ENCODE measurements at regions not wholly inside any gene's neighbourhood (a gene's known extent, or its start where the extent isn't known, plus 50 kb on each side); places are given as distances from the start of the nearest gene placed in this dataset.

GRCh38 chr5:27788184-27788583, 749.8 kb upstream of the CDH9 start (continued):
- no peak for TF ChIP-seq USF2 (IDR thresholded peaks at IDR 0.05; ENCODE audit: borderline replicate concordance, low read depth, low read length)
- TF ChIP-seq POLR2AphosphoS5 (IDR thresholded peaks at IDR 0.05; ENCODE audit: low read depth, low read length) = no peak

DNA sequence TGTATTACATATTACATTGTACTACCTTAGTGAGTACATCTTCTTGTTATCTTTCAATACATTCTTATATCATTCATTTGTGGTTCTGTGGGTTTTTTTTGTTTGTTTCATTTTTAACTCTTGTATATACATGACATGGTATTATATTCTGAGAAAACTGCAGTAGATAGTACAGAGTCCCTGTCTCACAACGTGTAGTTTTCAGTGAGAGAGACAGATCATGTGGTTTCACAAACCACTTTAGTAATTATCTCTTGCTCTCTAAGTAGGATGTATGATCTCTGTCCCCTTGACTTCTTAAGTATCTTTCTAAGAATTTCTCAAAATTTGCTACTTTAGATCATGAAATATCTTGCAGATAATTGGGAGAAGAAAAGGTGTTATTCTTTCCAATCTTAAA, 745.9 kb upstream of the CDH9 start:
- H3K9me2 ChIP-seq = no peaks in the 10 kb centered on the region
- H3K27ac ChIP-seq (ENCODE audit: low read depth in 2 of 2, low read length in 1 of 2) = no peak overlapping the region
- H2AFZ ChIP-seq (ENCODE audit: low read depth) = no peak overlapping the region
- H3K79me2 ChIP-seq (ENCODE audit: insufficient read depth) = no peaks in the 10 kb centered on the region
- ChIA-PET CTCF (no interaction called here), POLR2A (no interaction called here)
- no peak overlapping the region for H3K4me2 ChIP-seq
- H4K20me1 ChIP-seq (ENCODE audit: insufficient read depth) = no peaks in the 10 kb centered on the region
- no peaks in the 10 kb centered on the region for H3K27me3 ChIP-seq (ENCODE audit: insufficient read depth)
- H3K4me3 ChIP-seq (ENCODE audit: low read depth in 2 of 2, low read length in 1 of 2) = no peak overlapping the region
- no peaks in the 10 kb centered on the region for H3K36me3 ChIP-seq (replicated peaks in 1 of 2; ENCODE audit: control insufficient read depth in 1 of 2, insufficient read depth in 2 of 2, low read length in 1 of 2)
- no peak for TF ChIP-seq RXRA (IDR thresholded peaks at IDR 0.05; ENCODE audit: borderline replicate concordance, low read depth)
- no peak for TF ChIP-seq TEAD4 (IDR thresholded peaks at IDR 0.05; ENCODE audit: borderline replicate concordance, insufficient read depth)
- no peak for TF ChIP-seq USF1 (IDR thresholded peaks at IDR 0.05; ENCODE audit: borderline replicate concordance, low read depth)
- TF ChIP-seq, protein P1, sequence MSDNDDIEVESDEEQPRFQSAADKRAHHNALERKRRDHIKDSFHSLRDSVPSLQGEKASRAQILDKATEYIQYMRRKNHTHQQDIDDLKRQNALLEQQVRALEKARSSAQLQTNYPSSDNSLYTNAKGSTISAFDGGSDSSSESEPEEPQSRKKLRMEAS (IDR thresholded peaks at IDR 0.05; ENCODE audit: low read depth) = no peak
- TF ChIP-seq, protein P2, sequence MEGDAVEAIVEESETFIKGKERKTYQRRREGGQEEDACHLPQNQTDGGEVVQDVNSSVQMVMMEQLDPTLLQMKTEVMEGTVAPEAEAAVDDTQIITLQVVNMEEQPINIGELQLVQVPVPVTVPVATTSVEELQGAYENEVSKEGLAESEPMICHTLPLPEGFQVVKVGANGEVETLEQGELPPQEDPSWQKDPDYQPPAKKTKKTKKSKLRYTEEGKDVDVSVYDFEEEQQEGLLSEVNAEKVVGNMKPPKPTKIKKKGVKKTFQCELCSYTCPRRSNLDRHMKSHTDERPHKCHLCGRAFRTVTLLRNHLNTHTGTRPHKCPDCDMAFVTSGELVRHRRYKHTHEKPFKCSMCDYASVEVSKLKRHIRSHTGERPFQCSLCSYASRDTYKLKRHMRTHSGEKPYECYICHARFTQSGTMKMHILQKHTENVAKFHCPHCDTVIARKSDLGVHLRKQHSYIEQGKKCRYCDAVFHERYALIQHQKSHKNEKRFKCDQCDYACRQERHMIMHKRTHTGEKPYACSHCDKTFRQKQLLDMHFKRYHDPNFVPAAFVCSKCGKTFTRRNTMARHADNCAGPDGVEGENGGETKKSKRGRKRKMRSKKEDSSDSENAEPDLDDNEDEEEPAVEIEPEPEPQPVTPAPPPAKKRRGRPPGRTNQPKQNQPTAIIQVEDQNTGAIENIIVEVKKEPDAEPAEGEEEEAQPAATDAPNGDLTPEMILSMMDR (IDR thresholded peaks at IDR 0.05) = no peak
- no peak for TF ChIP-seq RAD21 (IDR thresholded peaks at IDR 0.05; ENCODE audit: low read length)
- no peak for TF ChIP-seq SIN3A (IDR thresholded peaks at IDR 0.05; ENCODE audit: borderline replicate concordance, low read depth, low read length)
- TF ChIP-seq, protein P3, sequence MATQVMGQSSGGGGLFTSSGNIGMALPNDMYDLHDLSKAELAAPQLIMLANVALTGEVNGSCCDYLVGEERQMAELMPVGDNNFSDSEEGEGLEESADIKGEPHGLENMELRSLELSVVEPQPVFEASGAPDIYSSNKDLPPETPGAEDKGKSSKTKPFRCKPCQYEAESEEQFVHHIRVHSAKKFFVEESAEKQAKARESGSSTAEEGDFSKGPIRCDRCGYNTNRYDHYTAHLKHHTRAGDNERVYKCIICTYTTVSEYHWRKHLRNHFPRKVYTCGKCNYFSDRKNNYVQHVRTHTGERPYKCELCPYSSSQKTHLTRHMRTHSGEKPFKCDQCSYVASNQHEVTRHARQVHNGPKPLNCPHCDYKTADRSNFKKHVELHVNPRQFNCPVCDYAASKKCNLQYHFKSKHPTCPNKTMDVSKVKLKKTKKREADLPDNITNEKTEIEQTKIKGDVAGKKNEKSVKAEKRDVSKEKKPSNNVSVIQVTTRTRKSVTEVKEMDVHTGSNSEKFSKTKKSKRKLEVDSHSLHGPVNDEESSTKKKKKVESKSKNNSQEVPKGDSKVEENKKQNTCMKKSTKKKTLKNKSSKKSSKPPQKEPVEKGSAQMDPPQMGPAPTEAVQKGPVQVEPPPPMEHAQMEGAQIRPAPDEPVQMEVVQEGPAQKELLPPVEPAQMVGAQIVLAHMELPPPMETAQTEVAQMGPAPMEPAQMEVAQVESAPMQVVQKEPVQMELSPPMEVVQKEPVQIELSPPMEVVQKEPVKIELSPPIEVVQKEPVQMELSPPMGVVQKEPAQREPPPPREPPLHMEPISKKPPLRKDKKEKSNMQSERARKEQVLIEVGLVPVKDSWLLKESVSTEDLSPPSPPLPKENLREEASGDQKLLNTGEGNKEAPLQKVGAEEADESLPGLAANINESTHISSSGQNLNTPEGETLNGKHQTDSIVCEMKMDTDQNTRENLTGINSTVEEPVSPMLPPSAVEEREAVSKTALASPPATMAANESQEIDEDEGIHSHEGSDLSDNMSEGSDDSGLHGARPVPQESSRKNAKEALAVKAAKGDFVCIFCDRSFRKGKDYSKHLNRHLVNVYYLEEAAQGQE (IDR thresholded peaks at IDR 0.05; ENCODE audit: low read depth, low read length) = no peak
- no peak for TF ChIP-seq EP300 (IDR thresholded peaks at IDR 0.05; ENCODE audit: borderline replicate concordance in 1 of 2, low read depth in 1 of 2, low read length in 1 of 2)
- TF ChIP-seq CHD2 (IDR thresholded peaks at IDR 0.05; ENCODE audit: low read length, partially characterized antibody) = no peak
- no peak for TF ChIP-seq POLR2AphosphoS5 (IDR thresholded peaks at IDR 0.05; ENCODE audit: low read depth, low read length)
- TF ChIP-seq JUND (IDR thresholded peaks at IDR 0.05) = no peak
- no peak for DNase-seq
- 3% methylated on average over 1 of the region's 1 CpG for WGBS (ENCODE audit: low lambda C conversion rate)
- no peaks in the 10 kb centered on the region for H3F3A ChIP-seq (replicated peaks; ENCODE audit: insufficient read depth)
- no peak overlapping the region for H3K9ac ChIP-seq
- H3K4me1 ChIP-seq (ENCODE audit: control insufficient read depth in 1 of 2, insufficient read depth in 2 of 2, low read depth in 1 of 2, low read length in 1 of 2) = no peaks in the 10 kb centered on the region
- H3K9me3 ChIP-seq = no peaks in the 10 kb centered on the region

Measured in SK-N-SH (cell line).